ENCODE measurements at regions not wholly inside any gene's neighbourhood (a gene's known extent, or its start where the extent isn't known, plus 50 kb on each side); places are given as distances from the start of the nearest gene placed in this dataset.

GRCh38 chr4:24719615-24720014, 75.8 kb upstream of the SOD3 start:
- no peak for DNase-seq (ENCODE audit: low spot score)

GRCh38 chr4:24720436-24720835, 74.9 kb upstream of the SOD3 start:
- DNase-seq (ENCODE audit: low spot score): no peak

DNA sequence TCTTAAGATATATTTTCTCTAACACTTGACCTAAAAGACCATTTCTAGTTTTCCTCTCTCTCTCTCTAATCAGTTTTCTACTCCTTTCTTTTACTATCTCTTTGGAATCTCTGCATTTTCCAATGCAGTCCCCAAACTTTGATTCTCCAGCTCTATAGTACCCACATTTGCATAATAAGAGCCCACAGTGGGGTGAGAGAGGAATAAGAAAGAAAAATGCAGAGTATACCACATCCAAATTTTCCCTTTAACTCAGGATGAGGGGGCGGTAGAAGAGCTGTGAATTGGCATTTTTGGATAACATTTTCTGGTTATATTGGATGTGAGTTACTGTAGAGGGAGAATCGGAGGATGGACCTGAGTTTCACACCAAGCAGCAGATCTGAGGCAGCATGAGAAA, 74.4 kb upstream of the SOD3 start:
- DNase-seq (ENCODE audit: low spot score): no peak

DNA sequence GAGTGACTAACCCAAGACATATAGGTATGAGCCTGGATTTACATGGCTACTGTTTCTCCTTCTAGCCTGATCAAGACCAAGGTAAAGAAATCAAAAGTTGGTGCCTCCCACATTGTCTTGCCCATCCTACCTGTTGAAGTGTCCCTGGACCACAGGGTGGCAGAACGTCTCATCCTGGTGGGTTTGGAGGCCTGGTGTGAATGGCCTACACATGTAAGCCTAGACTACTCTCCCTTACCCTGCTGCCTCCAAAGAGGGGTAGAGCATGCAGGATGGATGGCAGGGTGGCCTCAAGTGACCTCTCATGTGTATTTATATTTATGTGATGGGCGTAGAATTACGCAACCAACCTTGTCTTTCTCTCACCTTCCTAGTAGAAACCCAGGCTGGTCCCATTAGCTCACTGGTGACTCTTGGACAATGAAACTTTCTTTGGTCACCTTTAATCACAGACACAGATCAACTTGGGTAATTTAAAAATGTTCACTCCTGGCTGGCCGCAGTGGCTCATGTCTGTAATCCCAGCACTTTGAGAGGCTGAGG, 73.3 kb upstream of the SOD3 start:
- no peak for DNase-seq (ENCODE audit: low spot score)

DNA sequence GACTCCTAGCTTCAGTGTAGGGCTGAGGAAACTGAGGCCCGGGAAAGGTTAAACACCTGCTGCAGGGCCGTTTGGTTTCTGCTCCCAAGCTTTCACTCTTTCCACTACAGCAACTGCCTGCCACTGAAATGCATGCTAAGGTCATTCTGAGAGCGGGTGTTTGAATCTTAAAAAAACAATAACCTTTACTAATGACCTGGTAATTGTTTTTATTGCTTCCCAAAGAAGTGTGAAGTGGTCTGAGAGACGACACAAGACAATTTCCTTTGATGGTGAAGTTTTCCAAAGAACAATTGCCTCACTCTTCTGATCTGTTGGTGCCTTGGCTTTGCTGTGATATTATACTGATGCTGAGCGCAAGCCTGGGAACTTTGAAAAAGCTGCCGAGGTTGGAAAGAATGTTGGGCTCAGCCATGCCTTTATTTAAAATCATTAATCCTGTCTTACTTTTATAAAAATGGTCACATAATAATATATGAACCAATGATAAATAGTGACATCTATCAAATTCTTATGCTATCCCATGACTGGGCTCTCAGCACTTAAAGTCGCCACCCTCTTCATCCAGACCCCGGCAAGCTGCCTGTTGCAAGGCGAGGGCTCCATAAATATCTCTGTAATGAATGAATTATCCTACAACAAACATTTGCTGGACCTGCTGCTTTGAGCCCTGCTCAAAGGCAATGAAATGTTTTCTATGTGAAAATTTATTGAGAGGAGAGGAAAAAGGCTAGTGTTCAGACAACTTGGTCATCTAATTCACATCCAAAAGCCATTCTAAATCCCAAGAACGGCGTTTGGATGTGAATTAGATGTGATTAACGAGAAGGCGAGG, 67.8 kb upstream of the SOD3 start:
- no peak for DNase-seq (ENCODE audit: low spot score)

DNA sequence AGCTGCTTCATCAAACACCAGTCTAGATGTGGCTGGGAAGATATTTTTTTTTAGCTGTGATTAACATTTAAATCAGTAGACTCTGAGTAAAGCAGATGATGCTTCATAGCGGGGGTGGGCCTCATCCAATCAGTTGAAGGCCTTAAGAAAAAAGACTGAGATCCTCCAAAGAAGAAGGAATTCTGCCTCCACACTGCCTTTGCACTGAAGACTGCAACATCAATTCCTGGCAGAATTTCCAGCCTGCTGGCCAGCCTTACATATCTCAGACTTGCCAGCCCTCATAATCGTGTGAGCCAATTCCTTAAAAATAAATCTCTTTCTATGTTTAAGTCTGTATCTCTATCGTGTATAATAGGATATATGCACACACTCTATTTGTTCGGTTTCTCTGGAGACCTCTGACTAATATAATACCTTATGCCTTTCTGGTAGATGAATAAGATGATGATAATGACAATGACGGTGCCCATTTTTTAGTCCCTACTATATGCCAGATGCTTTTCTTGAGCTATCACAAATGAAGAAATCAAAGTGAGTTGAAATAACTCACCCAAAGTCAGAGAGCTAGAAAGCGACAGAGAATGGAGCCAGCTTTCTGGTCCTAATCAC, 66.1 kb upstream of the SOD3 start:
- DNase-seq (ENCODE audit: low spot score): no peak

DNA sequence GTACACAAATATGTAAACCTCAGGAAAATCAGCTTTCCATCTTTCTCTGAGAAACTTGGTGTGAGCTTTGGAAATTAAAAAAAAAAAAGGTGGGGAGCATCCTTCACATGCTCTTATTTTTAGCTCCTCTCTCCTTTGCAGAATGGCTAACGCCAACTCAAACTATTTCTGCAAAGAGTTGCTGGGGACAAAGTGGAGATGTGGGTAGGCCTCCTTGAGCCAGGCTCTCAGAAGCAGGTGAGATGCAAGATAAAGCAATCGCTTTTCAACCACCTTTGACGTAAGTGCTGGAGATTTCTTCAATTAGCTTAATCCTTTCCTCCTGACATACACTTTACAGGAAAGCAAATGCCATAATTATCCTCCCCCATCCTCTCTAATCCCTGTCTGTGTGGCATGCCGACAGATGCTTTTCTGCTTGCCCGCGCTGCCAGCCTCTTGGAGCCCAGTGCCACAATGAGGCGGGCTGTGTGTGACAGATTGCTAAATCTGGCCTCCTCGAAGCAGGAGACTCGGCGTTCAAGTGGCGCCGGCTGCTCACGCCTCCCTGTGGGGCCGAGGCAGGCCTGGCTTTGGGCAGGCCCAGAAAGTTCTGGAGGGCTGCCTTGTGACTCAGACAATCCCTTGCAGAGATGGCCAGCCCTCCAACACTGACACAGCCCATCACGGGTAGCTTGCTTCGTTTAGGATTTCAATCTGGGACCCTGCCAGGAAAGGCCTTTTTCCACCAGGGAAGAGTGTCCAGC, 64.9 kb upstream of the SOD3 start:
- no peak for DNase-seq (ENCODE audit: low spot score)

DNA sequence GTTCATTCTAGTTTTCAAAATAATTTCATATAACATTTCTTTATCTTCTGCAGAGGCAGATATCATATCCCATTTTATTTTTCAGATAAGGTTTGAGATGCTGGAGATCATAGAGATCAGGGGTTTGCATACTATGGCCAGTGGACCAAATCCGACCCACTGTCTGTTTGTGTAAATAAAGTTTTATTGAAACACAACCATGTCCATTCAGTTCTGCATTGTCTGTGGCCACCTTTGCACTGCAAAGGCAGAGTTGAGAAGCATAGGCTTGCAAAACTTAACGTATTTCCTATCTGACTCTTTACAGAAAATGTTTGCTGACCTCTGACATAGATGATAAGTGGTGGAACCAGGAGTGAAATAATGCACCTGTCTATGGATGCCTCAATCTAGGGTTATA, 63.9 kb upstream of the SOD3 start:
- DNase-seq (ENCODE audit: low spot score): no peak

DNA sequence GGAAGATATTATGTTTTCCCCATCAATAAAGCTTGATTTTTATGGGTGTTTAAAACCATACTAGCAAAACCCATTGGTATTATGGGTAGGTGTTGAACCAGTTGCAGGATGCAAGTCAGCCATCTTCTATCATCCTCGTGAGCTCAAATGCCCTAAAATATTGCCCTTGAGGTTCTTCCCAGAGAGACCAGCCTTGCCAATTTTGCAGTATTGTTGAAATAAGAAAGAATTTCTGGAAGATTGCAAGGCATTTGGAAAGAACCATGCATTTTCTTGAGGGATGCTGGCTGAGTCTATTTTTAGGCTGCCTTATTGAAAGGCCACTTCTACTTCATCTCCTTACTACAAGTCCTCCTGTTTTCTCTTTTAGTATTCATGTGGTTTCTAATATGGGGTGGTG, 60.9 kb upstream of the SOD3 start:
- no peak for DNase-seq (ENCODE audit: low spot score)

DNA sequence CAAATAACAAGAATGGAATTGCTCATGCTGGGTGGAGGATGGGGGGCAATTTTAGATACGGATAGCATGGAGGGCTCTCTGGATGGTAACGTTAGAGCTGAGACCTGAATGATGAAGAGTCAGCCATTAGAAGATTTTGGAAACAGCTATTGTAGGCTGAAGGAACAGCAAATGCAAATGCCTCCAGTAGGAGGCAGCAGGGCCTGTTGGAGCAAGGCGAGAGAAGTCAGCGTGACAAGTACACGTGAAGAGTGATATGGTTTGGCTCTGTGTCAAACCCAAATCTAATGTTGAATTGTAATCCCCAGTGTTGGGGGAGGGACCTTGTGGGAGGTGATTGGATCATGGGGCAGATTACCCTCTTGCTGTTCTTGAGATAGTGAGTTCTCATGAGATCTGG, 59.3 kb upstream of the SOD3 start:
- no peak for DNase-seq (ENCODE audit: low spot score)

DNA sequence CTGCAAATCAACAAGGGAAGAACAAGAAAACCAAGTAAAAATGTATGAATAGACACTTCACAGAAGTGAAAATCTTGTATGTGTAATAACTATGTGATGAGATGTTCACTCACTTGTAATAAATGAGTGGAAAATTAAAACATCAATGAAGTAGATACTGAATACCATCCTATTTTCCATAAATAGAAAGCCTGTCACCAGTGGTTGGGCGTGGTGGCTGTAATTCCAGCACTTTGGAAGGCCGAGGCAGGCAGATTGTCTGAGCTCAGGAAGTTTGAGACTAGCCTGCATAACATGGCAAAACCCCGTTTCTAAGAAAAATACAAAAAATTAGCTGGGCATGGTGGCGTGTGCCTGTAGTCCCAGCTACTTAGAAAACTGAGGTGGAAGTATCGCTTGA, 53.5 kb upstream of the SOD3 start:
- DNase-seq (ENCODE audit: low spot score): no peak

DNA sequence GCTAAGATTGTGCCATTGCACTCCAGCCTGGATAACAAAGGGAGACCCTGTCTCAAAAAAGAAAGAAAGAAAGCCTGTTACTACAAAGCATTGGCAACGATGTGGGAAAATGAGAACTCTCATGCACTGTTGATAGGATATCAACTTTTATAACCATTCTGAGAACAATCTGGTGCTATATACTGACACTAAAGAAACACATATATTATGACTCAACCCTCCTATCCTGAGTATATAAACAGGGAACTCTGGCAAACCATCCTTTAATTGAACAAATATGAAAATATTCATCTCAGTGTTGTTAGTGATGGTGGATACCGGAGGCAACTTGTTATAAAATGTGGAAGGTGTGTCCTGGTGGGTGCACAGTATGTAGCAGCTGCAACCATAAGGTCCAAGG, 53.0 kb upstream of the SOD3 start:
- DNase-seq (ENCODE audit: low spot score): no peak

DNA sequence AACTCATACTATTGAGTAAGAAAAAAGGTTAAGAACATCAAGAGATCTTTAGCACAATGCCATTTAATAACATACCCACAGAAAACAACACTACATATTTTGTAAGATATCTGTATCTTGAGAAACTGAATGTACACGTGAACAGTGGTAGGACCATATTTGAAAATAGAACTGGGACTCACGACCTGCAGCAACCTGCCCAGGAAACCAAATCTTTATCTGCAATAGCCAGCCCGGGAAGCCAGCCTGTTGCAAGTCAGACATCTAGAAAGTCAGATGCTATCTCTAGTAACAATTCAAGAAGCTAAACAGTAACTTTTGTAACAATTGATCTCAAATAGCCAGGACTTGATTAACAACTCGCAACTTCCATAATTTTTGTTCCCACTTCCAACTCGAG, 52.6 kb upstream of the SOD3 start:
- no peak for DNase-seq (ENCODE audit: low spot score)

DNA sequence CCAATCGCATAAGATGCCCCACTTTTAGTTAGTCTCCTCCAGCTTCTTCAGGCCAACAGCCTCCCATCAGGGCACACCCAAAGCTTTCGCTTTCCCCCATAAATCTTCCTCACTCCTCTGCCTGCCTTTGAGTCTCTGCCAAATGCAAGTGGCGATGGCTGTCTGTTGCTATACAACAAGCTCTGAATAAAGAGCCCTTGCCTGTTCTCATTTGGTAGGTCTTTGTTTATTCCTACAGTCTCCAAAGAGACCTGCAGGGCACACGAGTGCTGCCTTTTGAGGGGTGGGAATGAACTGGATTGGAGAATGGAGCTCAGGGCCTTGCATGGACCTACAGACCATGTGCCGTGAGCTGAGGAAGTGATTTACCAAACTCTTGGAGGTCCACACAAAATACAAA, 52.2 kb upstream of the SOD3 start:
- no peak for DNase-seq (ENCODE audit: low spot score)

- no peak for DNase-seq (ENCODE audit: low spot score)
These were observed 51.4 kb upstream of the SOD3 start for GRCh38 chr4:24743927-24744326.

DNA sequence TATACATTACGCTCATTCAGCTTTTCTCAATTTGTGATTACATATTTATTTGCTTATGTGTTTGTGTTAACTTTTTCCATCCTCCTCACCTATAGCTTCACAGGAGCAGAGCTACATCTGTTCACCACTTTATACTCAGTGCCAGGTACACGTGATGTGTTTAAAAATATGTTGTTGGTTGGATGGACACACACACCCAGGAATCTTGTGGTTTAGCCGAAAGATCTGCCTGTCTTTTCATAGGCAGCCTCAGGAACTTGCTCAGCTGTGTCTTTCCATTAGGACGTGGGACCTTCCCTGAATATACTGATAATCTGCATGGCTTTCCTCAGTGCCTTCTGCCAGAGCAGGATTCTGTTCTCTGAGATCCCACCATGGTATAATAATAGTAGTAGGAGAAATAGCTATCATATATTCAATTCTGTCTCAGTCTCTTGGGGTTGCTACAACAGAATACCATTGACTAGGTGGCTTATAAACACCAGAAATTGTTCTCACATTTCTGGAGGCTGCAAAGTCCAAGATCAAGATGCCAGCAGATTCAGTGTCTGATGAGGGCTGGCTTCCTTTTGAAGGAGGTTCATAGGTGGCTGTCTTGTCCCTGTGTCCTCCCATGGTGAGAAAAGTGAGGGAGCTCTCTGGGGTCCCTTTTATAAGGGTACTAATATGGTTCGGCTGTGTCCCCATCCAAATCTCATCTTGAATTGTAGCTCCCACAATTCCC, 50.0 kb upstream of the SOD3 start:
- no peak for DNase-seq (ENCODE audit: low spot score)

All from HuH-7 (cell line).